IPS DF 19.7 (cell line): ENCODE measurements at regions not wholly inside any gene's neighbourhood (a gene's known extent, or its start where the extent isn't known, plus 50 kb on each side); places are given as distances from the start of the nearest gene placed in this dataset.

ENCODE experiments used
- DNase-seq: peaks from one replicate; pipeline ENCODE4 v3.0.0-alpha.2; 2013; ENCODE audit warnings: low read depth, low spot score

- DNase-seq = no peak
These were observed 259.4 kb downstream of the GPD2 start for GRCh38 chr2:156695595-156695994.

GRCh38 chr2:156697906-156698305 is 261.7 kb downstream of the GPD2 start:
- no peak for DNase-seq

- no peak for DNase-seq
These were observed 264.5 kb downstream of the GPD2 start for GRCh38 chr2:156700681-156701080.

- no peak for DNase-seq
These were observed 266.4 kb downstream of the GPD2 start for GRCh38 chr2:156702541-156702940.

GRCh38 chr2:156703642-156704041 is 267.5 kb downstream of the GPD2 start:
- DNase-seq = no peak

GRCh38 chr2:156704132-156704531 is 268.0 kb downstream of the GPD2 start:
- DNase-seq = no peak

GRCh38 chr2:156704617-156705016 is 268.4 kb downstream of the GPD2 start:
- no peak for DNase-seq

GRCh38 chr2:156706576-156706975 is 270.4 kb downstream of the GPD2 start:
- no peak for DNase-seq

GRCh38 chr2:156708051-156708450 is 271.9 kb downstream of the GPD2 start:
- DNase-seq = no peak

GRCh38 chr2:156709091-156709490 is 272.9 kb downstream of the GPD2 start:
- no peak for DNase-seq

GRCh38 chr2:156719036-156719435 is 282.9 kb downstream of the GPD2 start:
- DNase-seq = no peak

- no peak for DNase-seq
These were observed 291.7 kb downstream of the GPD2 start for GRCh38 chr2:156727867-156728266.

- DNase-seq = no peak
These were observed 292.1 kb downstream of the GPD2 start for GRCh38 chr2:156728328-156728727.

GRCh38 chr2:156731506-156731905 is 295.3 kb downstream of the GPD2 start:
- no peak for DNase-seq

GRCh38 chr2:156736950-156737349 is 300.8 kb downstream of the GPD2 start:
- DNase-seq = no peak

- DNase-seq = no peak
These were observed 303.1 kb downstream of the GPD2 start for GRCh38 chr2:156739301-156739700.

- no peak for DNase-seq
These were observed 309.4 kb downstream of the GPD2 start for GRCh38 chr2:156745619-156746018.

GRCh38 chr2:156748221-156748620 is 312.0 kb downstream of the GPD2 start:
- no peak for DNase-seq

- no peak for DNase-seq
These were observed 315.9 kb downstream of the GPD2 start for GRCh38 chr2:156752042-156752441.

GRCh38 chr2:156753766-156754165 is 317.6 kb downstream of the GPD2 start:
- DNase-seq = no peak

- no peak for DNase-seq
These were observed 320.3 kb downstream of the GPD2 start for GRCh38 chr2:156756516-156756915.

GRCh38 chr2:156763174-156763573 is 327.0 kb downstream of the GPD2 start:
- DNase-seq = no peak

GRCh38 chr2:156765043-156765442 is 328.9 kb downstream of the GPD2 start:
- DNase-seq = no peak

- no peak for DNase-seq
These were observed 329.3 kb downstream of the GPD2 start for GRCh38 chr2:156765450-156765849.

- DNase-seq = no peak
These were observed 333.6 kb downstream of the GPD2 start for GRCh38 chr2:156769802-156770201.
